Right lobe of liver (tissue), 4 donors: ENCODE measurements at regions not wholly inside any gene's neighbourhood (a gene's known extent, or its start where the extent isn't known, plus 50 kb on each side); places are given as distances from the start of the nearest gene placed in this dataset.

Source experiments
- POLR2A ChIP-seq: fragments of 450-650 bp; IDR thresholded peaks from one replicate; pipeline ENCODE4 v1.6.1; 2017; ENCODE audit warnings: antibody characterized with exemption, mild to moderate bottlenecking
- TF ChIP-seq, protein P1 (sequence below), 4 donors: fragments of 200-600 bp in 3 of 4; fragments of 450-650 bp in 1 of 4; IDR thresholded peaks; one replicate each; pipeline versions ENCODE4 v1.5.1 to v1.8.0; 2016 to 2022; ENCODE audit warnings: antibody characterized with exemption in 4 of 4, mild to moderate bottlenecking in 2 of 4
- donor health status: DM: no; HTN: no; CAD: no.
- donor health status: DM: no; HTN: no; CAD: no.
- donor health status: DM: no; HTN: yes; CAD: no.

- TF ChIP-seq, protein P1, sequence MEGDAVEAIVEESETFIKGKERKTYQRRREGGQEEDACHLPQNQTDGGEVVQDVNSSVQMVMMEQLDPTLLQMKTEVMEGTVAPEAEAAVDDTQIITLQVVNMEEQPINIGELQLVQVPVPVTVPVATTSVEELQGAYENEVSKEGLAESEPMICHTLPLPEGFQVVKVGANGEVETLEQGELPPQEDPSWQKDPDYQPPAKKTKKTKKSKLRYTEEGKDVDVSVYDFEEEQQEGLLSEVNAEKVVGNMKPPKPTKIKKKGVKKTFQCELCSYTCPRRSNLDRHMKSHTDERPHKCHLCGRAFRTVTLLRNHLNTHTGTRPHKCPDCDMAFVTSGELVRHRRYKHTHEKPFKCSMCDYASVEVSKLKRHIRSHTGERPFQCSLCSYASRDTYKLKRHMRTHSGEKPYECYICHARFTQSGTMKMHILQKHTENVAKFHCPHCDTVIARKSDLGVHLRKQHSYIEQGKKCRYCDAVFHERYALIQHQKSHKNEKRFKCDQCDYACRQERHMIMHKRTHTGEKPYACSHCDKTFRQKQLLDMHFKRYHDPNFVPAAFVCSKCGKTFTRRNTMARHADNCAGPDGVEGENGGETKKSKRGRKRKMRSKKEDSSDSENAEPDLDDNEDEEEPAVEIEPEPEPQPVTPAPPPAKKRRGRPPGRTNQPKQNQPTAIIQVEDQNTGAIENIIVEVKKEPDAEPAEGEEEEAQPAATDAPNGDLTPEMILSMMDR (IDR thresholded peaks at IDR 0.05) = no peak
- no peak for TF ChIP-seq POLR2A
These were observed 52.3 kb upstream of the DPYSL4 start for GRCh38 chr10:132134241-132135052.
